ENCODE measurements at regions not wholly inside any gene's neighbourhood (a gene's known extent, or its start where the extent isn't known, plus 50 kb on each side); places are given as distances from the start of the nearest gene placed in this dataset.

GRCh38 chr9:88930716-88931115 is 60.6 kb upstream of the S1PR3 start:
- no peaks in the 10 kb centered on the region for H3K36me3 Mint-ChIP-seq (ENCODE audit: low read depth)
- peaks cover 5% of the 10 kb centered on the region for H3K4me1 Mint-ChIP-seq
- no peak for ATAC-seq (replicated peaks)
- H3K9me3 Mint-ChIP-seq = peaks cover 5% of the 10 kb centered on the region
- peaks cover 23% of the 10 kb centered on the region for H3K27me3 Mint-ChIP-seq
- H3K4me3 Mint-ChIP-seq = no peak overlapping the region
- H3K27ac Mint-ChIP-seq = no peak overlapping the region

- H3K9me3 Mint-ChIP-seq = peaks cover 5% of the 10 kb centered on the region
- no peak for ATAC-seq (replicated peaks)
- no peaks in the 10 kb centered on the region for H3K4me1 Mint-ChIP-seq
- H3K36me3 Mint-ChIP-seq (ENCODE audit: low read depth) = no peaks in the 10 kb centered on the region
- H3K27me3 Mint-ChIP-seq = peaks cover 18% of the 10 kb centered on the region
- no peak overlapping the region for H3K4me3 Mint-ChIP-seq
- no peak overlapping the region for H3K27ac Mint-ChIP-seq
Observed at GRCh38 chr9:88932766-88933165, 58.5 kb upstream of the S1PR3 start.

DNA sequence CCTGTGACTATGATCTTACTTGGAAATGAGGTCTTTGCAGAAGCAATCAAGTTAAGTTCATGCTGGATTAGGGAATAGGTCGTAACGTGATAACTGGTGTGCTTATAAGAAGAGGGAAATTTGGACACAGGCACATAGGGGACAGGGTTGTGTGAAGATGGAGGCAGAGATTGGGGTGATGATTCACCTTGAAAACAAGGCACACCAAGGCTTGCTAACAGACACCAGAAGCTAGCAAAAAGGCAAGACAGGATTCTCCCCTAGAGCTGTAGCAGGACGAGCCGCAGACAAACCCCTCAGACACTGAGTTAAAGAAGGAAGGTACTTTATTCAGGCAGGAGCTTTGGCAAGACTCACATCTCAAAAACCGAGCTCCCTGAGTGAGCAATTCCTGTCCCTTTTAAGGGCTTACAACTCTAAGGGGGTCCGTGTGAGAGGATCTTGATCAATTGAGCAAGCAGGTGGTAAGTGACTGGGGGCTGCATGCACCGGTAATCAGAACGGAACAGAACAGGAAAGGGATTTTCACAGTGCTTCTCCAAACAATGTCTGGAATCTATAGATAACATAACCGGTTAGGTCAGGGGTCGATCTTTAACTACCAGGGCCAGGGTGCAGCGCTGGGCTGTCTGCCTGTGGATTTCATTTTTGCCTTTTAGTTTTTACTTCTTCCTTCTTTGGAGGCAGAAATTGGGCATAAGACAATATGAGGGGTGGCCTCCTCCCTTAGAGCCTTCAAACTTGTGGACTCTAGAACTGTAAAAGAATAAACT is 57.5 kb upstream of the S1PR3 start:
- no peaks in the 10 kb centered on the region for H3K36me3 Mint-ChIP-seq (ENCODE audit: low read depth)
- peaks cover 18% of the 10 kb centered on the region for H3K27me3 Mint-ChIP-seq
- ATAC-seq (replicated peaks) = no peak
- peaks cover 5% of the 10 kb centered on the region for H3K9me3 Mint-ChIP-seq
- H3K27ac Mint-ChIP-seq = no peak overlapping the region
- H3K4me3 Mint-ChIP-seq = no peak overlapping the region
- H3K4me1 Mint-ChIP-seq = no peaks in the 10 kb centered on the region

DNA sequence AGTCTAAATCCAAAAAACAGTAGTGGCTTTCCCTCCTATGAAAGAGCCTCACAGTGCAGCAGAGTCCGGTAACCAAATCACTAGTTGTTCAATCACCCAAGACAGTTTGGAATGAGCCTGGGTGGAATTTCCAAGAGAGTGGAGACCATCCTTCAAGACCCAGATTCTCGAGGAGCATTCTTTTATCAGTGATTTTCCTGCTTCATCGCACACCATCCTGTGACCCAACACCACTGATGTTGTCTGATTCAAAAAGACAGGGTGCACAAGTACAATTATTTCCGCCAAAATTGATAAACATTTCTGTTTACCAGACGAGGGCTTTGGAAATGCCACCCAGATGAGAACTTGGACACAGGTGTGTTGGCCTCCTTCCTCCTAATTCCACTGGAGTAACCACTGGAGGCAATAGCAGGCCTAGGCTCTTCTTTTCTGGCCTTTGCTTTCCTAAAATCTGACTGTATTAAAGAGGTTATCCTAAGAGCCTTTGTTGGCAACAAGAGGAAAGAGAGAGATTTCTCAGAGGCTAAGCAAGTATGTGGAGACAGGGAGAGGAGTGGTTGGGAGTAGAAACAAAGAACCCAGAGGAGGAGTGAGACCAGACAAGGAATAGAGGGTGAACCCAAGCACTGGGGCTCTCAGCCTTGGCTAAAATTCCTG is 56.3 kb upstream of the S1PR3 start:
- Mint-ChIP-seq H3K9me3 (peaks cover 5% of the 10 kb centered on the region), H3K4me3 (no peak overlapping the region)

GRCh38 chr9:88936132-88936531 is 55.1 kb upstream of the S1PR3 start:
- ATAC-seq (replicated peaks) = no peak
- Mint-ChIP-seq H3K9me3 (no peaks in the 10 kb centered on the region), H3K4me3 (no peak overlapping the region), H3K27ac (no peak overlapping the region), H3K27me3 (peaks cover 18% of the 10 kb centered on the region), H3K36me3 (ENCODE audit: low read depth) (no peaks in the 10 kb centered on the region), H3K4me1 (no peaks in the 10 kb centered on the region)

More for the DNA sequence above, 56.3 kb upstream of the S1PR3 start:
- ATAC-seq (replicated peaks) = no peak
- no peaks in the 10 kb centered on the region for H3K4me1 Mint-ChIP-seq
- peaks cover 18% of the 10 kb centered on the region for H3K27me3 Mint-ChIP-seq
- no peaks in the 10 kb centered on the region for H3K36me3 Mint-ChIP-seq (ENCODE audit: low read depth)
- no peak overlapping the region for H3K27ac Mint-ChIP-seq

DNA sequence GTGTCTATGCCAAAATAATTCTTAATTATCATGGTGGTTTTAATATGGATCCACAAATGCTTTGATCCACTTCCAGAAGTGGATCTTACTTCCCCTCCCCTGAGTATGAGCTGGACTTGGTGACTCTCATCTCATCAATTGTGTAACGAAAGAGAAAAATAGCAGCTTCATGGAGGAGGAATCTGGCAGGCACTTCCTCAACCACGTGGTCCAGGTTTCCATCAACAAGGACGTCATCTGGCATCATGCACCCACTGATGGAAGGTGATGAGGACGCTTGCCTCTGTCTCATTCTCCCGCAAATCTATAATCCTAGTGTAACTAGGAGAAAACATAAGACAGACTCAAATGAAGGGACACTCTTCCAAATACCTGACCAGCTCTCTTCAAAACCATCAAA is 54.6 kb upstream of the S1PR3 start:
- H3K4me3 Mint-ChIP-seq = no peak overlapping the region
- H3K4me1 Mint-ChIP-seq = no peaks in the 10 kb centered on the region
- no peak for ATAC-seq (replicated peaks)
- H3K9me3 Mint-ChIP-seq = no peaks in the 10 kb centered on the region
- no peak overlapping the region for H3K27ac Mint-ChIP-seq
- H3K36me3 Mint-ChIP-seq (ENCODE audit: low read depth) = no peaks in the 10 kb centered on the region
- H3K27me3 Mint-ChIP-seq = peaks cover 18% of the 10 kb centered on the region

DNA sequence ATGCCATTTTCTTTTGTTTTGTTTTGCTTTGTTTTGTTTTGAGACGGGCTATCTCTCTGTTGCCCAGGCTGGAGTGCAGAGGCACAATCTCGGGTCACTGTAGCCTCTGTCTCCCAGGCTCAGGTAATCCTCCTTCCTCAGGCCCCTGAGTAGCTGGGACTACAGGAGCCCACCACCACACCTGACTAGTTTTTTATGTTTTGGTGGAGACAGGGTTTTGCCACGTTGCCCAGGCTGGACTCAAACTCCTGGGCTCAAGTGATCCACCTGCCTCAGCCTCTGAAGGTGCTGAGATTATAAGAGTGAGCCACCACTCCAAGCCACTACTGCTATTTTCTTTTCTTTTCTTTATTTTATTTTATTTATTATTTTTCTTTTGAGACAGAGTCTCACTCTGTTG is 54.0 kb upstream of the S1PR3 start:
- no peak for ATAC-seq (replicated peaks)
- Mint-ChIP-seq H3K9me3 (no peaks in the 10 kb centered on the region), H3K4me1 (no peaks in the 10 kb centered on the region), H3K36me3 (ENCODE audit: low read depth) (no peaks in the 10 kb centered on the region), H3K4me3 (no peak overlapping the region), H3K27ac (no peak overlapping the region), H3K27me3 (peaks cover 13% of the 10 kb centered on the region)

DNA sequence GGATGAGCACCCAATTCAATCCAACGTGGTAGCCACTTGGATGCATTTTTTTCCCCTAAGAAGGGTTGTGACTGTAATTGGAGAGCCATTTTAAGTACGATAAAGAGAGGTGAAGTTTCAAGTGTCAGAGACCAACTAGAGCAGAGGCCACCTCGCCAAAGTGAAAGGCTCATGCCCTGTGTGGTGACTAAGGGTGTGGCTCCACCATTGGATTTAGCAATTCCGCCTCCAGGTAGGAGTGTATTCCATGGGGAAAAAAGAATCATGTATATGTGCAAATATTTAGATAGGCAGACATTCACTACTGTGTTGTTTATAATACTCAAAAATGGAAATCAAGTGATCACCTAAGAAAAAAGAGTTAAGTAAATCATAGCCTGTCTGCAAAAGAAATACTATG is 53.1 kb upstream of the S1PR3 start:
- Mint-ChIP-seq H3K27me3 (peaks cover 9% of the 10 kb centered on the region), H3K36me3 (ENCODE audit: low read depth) (no peaks in the 10 kb centered on the region), H3K4me3 (no peak overlapping the region), H3K27ac (no peak overlapping the region), H3K9me3 (no peaks in the 10 kb centered on the region), H3K4me1 (no peaks in the 10 kb centered on the region)
- no peak for ATAC-seq (replicated peaks)
